ENCODE measurements at regions not wholly inside any gene's neighbourhood (a gene's known extent, or its start where the extent isn't known, plus 50 kb on each side); places are given as distances from the start of the nearest gene placed in this dataset.

DNA sequence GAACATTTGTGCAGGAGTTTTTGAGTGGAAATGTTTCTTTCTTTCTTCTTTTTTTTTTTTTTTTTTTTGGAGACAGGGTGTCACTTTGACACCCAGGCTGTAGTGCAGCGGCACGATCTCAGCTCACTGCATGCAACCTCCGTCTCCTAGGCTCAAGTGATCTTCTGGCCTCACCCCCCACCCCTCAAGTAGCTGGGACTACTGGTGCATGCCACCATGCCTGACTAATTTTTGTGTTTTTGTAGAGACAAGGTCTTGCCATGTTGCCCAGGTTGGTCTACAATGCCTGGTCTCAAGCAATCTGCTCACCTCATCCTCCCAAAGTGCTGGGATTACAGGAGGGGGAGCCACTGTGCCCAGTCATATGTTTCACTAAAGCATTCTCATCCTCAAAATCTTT is 69.2 kb upstream of the BCAT1 start:
- Histone ChIP-seq H3K23me2 (ENCODE audit: low read depth, low read length) (no peaks in the 10 kb centered on the region), H3K36me3 (ENCODE audit: control insufficient read depth in 2 of 4, insufficient read depth in 4 of 4, low read length in 3 of 4) (no peaks in the 10 kb centered on the region), H3K79me1 (ENCODE audit: low read depth, low read length) (no peaks in the 10 kb centered on the region), H3K9ac (replicated peaks in 1 of 4; ENCODE audit: extremely low read depth in 1 of 4, low read depth in 3 of 4, low read length in 3 of 4) (no peak overlapping the region), H4K8ac (ENCODE audit: extremely low read depth, insufficient read depth, low read length) (no peak overlapping the region), H2BK120ac (replicated peaks; ENCODE audit: low read depth, low read length) (no peak overlapping the region), H2BK20ac (ENCODE audit: low read length) (no peak overlapping the region), H3K23ac (ENCODE audit: insufficient read length) (no peak overlapping the region), H3K79me2 (ENCODE audit: control insufficient read depth in 1 of 2, insufficient read depth in 2 of 2, low read length in 2 of 2) (no peaks in the 10 kb centered on the region), H4K5ac (ENCODE audit: insufficient read length, low read depth, low read length) (no peak overlapping the region), H3K27ac (ENCODE audit: low read depth, low read length) (no peak overlapping the region), H2AFZ (ENCODE audit: low read length) (no peak overlapping the region), H3K27me3 (replicated peaks in 1 of 4; ENCODE audit: control insufficient read depth in 3 of 4, extremely low read depth in 1 of 4, insufficient read depth in 3 of 4, low read length in 3 of 4) (no peaks in the 10 kb centered on the region), H3K4me2 (ENCODE audit: insufficient read depth in 1 of 2, low read depth in 2 of 2, low read length in 2 of 2) (no peak overlapping the region), H2BK5ac (ENCODE audit: low read depth, low read length) (no peak overlapping the region), H2AK5ac (ENCODE audit: low read depth, low read length) (no peak overlapping the region), H3K14ac (ENCODE audit: insufficient read length) (no peak overlapping the region), H3K4me1 (replicated peaks in 1 of 4; ENCODE audit: control insufficient read depth in 3 of 4, insufficient read depth in 4 of 4, low read length in 3 of 4) (no peaks in the 10 kb centered on the region), H4K91ac (replicated peaks; ENCODE audit: insufficient read length, low read length) (no peak overlapping the region), H2BK15ac (ENCODE audit: low read length) (no peak overlapping the region), H2BK12ac (ENCODE audit: low read depth, low read length) (no peak overlapping the region), H3K4me3 (ENCODE audit: extremely low read depth in 1 of 4, insufficient read depth in 2 of 4, low read depth in 3 of 4, low read length in 4 of 4) (no peak overlapping the region), H3K18ac (ENCODE audit: extremely low read depth, low read length) (no peak overlapping the region), H3K56ac (replicated peaks; ENCODE audit: insufficient read length, low read depth, low read length) (no peak overlapping the region), H3K4ac (replicated peaks; ENCODE audit: insufficient read length, low read depth, low read length) (no peak overlapping the region), H4K20me1 (replicated peaks in 1 of 2; ENCODE audit: control insufficient read depth in 1 of 2, insufficient read depth in 2 of 2, low read length in 2 of 2) (no peaks in the 10 kb centered on the region), H3K9me3 (ENCODE audit: insufficient read depth in 2 of 2, low read depth in 1 of 2, low read length in 1 of 2) (0 out of 4 replicates have a peak, but pooled peaks cover 0 to 4% of the 10 kb centered on the region in 2 experiments)
- FAIRE-seq (no peak), DNase-seq (ENCODE audit: low read depth in 1 of 2, low spot score in 2 of 2) (no peak)
- TF ChIP-seq HDAC6 (IDR thresholded peaks at IDR 0.05; ENCODE audit: low read depth, low read length) (no peak), TEAD4 (IDR thresholded peaks at IDR 0.05; ENCODE audit: low read depth, low read length) (no peak)
- ChIA-PET CTCF (ENCODE audit: partially characterized antibody) (interaction anchor here (1.2 kb wide), 1 partner anchor 27 kb away, joined by 6 read pairs; no protein-coding TSS in a partner anchor), POLR2A (ENCODE audit: partially characterized antibody) (no interaction called here)
- WGBS, 2 experiments (ENCODE audit: extremely low coverage in 1 of 2, insufficient coverage in 1 of 2, insufficient read length in 1 of 2, insufficient replicate concordance in 2 of 2, low coverage in 1 of 2, low lambda C conversion rate in 2 of 2, missing lambda C conversion rate in 1 of 2): 89% methylated on average over 3 of the region's 3 CpGs; no CpG with 5 or more reads in 1 of the 2 experiments
